GM10266 (cell line): ENCODE measurements at regions not wholly inside any gene's neighbourhood (a gene's known extent, or its start where the extent isn't known, plus 50 kb on each side); places are given as distances from the start of the nearest gene placed in this dataset.

Source experiments
- DNase-seq: peaks from one replicate; pipeline ENCODE4 v3.0.0; 2012; ENCODE audit errors: extremely low spot score
- TF ChIP-seq, protein P1 (sequence below): IDR thresholded peaks from 2 replicates; pipeline ENCODE4 v1.5.1; 2012; ENCODE audit warnings: mild to moderate bottlenecking, low read depth; ENCODE audit not compliant: control insufficient read depth, insufficient read depth; ENCODE audit errors: missing control alignments

DNA sequence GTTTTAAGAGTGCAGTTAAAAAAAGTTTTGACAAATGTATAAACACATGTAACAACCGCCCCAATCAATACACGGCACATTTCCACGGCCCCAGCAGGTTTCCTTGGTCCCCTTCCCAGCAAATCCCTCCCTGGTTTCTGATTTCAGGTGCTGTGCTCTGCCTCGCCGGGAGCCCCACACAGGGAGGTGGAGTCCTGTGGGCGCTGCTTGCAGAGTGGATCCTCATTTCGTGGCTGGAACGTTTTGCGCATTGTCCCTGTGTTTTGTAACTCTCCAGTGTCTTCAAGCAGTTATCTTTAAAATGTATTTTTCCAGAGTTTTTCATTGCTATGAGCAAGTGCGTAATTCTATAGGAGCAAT, 124.8 kb downstream of the GALR1 start:
- no peak for DNase-seq
- TF ChIP-seq, protein P1, sequence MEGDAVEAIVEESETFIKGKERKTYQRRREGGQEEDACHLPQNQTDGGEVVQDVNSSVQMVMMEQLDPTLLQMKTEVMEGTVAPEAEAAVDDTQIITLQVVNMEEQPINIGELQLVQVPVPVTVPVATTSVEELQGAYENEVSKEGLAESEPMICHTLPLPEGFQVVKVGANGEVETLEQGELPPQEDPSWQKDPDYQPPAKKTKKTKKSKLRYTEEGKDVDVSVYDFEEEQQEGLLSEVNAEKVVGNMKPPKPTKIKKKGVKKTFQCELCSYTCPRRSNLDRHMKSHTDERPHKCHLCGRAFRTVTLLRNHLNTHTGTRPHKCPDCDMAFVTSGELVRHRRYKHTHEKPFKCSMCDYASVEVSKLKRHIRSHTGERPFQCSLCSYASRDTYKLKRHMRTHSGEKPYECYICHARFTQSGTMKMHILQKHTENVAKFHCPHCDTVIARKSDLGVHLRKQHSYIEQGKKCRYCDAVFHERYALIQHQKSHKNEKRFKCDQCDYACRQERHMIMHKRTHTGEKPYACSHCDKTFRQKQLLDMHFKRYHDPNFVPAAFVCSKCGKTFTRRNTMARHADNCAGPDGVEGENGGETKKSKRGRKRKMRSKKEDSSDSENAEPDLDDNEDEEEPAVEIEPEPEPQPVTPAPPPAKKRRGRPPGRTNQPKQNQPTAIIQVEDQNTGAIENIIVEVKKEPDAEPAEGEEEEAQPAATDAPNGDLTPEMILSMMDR: no peak

DNA sequence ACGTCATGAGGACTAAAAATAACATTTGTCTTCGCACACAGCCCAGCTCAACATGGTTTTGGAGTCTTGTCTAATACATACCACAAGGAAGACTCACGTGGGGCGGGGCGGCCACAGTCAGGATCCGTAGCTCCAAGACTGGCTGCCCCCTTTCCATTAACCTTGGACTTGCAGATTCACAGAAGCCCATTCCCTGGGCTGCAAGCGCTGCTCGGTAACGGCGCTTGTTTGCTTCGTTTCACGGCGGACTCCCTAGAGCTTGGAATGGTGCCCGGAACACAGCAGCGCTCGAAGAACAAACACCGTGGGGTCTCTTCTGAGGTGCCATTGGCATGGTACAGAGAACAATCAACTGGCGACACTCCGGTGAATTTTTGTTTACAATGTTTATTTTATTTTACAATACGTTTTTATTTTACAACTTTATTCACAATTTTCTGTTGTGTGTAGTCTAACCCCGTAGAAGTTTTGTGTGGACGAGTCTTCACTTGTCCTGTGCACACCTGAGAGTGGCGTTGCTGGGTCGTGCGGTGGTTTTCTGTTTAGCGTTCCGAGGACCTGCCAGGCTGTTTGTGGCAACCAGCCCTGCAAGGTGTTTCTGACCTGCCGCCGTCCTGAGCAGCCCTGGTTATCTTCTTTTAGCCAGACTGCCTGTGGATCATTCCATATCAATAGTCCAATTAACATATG, 126.5 kb downstream of the GALR1 start:
- DNase-seq: no peak
- TF ChIP-seq, protein P1: no peak

DNA sequence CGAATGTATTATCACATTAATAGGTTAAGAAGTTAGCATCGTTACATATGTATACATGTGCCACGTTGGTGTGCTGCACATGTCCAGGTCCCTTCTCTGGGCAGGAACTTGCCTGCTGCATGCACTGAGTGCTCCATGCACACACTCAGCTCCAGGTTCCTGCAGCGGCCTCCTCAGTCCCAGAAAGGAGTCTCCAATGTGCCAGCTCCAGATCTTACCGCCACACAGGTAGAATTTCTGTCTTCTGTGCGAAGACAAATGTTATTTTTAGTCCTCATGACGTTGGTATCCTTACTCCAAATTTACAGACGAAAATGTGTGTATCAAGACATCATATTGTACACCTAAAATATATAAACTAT, 127.1 kb downstream of the GALR1 start:
- TF ChIP-seq, protein P1: no peak

DNA sequence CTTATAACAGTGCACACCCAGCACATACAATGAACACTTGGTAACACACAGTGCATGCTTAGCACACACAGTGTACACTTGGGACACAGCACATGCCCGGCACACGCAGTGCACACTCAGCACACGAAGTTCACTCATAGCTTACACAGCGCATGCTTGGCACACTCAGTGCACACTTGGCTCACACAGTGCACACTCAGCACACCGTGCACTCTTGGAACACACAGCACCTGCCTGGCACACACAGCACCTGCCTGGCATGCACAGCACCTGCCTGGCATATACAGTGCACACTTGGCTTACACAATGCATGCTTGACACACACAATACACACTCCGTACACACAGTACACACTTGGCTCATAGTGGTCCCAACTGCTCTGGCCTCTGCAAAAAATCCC, 128.2 kb downstream of the GALR1 start:
- no peak for DNase-seq
- TF ChIP-seq, protein P1: no peak

More for the DNA sequence above, 127.1 kb downstream of the GALR1 start:
- DNase-seq: no peak

DNA sequence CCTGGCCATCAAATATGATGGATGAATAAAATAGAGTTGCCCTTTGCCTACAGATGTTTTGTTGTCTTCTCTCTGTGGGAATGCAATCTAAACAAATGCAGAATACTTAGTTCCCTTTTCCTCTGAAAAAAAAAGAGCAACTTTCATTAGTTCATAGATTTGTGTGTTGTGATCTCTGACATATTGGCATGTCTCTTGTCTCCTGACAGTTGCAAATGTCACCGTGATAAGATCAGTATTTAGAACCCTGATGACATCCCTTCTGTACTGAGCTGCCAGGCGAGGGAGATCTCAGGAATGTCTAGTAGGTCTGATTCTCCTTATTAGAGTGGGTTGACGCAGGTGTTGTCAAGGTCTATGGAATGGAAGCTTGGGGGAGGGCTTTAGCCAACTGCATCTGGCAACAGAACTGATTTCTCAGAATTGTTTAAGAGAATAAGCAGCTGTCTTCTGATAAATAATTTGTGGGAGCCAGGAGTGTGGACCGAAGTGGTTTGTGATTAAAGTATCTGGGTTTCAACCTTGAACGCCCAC, 130.4 kb downstream of the GALR1 start:
- DNase-seq: no peak
- TF ChIP-seq, protein P1: no peak

DNA sequence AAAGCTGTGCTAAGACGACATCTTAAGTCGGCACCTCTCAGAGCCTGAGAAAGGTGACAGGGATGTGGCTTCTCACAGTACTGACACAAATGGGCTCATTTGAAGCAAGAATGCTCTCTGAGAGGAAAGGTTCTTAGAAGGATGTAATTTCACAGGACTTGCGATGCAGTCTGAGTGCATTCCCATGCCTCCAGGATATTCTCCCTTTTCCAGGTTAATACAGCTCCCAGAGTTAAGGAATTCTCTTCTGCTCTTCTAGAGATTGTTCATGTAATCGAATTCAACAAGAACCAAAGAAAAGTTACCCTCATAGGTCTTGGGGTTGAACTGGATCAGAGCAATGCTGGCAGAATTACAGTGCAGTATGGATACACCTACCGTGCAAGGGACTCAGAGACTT, 131.0 kb downstream of the GALR1 start:
- no peak for DNase-seq
- TF ChIP-seq, protein P1: no peak

DNA sequence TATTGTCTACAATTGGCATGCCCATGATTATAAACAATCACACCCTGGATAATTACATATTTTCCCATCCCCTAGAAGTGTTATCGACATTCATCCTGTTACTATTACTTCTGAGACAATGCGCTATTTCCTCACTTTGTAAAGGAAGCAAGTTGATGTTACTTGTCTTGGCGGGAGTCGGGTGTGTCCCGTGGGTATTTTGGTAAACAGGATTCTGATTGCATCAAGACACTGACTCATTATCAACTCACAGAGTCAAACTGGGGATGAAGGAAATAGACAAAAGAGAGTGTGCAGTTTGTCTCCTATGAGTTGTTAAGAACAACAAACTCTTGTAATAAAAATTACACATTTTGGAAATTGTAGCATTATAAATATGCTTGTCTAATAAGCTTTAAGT, 142.7 kb downstream of the GALR1 start:
- DNase-seq: no peak

More for the DNA sequence above, 142.7 kb downstream of the GALR1 start:
- TF ChIP-seq, protein P1: no peak
